Prostate gland (tissue), 2 donors: ENCODE measurements at regions not wholly inside any gene's neighbourhood (a gene's known extent, or its start where the extent isn't known, plus 50 kb on each side); places are given as distances from the start of the nearest gene placed in this dataset.

Source experiments
- POLR2A ChIP-seq: fragments of 450-650 bp; IDR thresholded peaks from one replicate; pipeline ENCODE4 v1.6.1; 2016; ENCODE audit warnings: antibody characterized with exemption, mild to moderate bottlenecking
- POLR2AphosphoS5 ChIP-seq: sonication (generic); formaldehyde crosslinking; IDR thresholded peaks from one replicate; pipeline ENCODE4 v1.6.1; 2017; ENCODE audit warnings: antibody characterized with exemption
- TF ChIP-seq, protein P1 (sequence below), 4 experiments: fragments of 200-600 bp in 2 of 4; fragments of 450-650 bp in 2 of 4; sonication (generic) in 2 of 4; IDR thresholded peaks; 1 replicate in 3 of 4; 2 replicates in 1 of 4; pipeline ENCODE4 v1.5.1; 2016 to 2019; ENCODE audit warnings: antibody characterized with exemption in 4 of 4, mild to moderate bottlenecking in 2 of 4, moderate library complexity in 2 of 4

DNA sequence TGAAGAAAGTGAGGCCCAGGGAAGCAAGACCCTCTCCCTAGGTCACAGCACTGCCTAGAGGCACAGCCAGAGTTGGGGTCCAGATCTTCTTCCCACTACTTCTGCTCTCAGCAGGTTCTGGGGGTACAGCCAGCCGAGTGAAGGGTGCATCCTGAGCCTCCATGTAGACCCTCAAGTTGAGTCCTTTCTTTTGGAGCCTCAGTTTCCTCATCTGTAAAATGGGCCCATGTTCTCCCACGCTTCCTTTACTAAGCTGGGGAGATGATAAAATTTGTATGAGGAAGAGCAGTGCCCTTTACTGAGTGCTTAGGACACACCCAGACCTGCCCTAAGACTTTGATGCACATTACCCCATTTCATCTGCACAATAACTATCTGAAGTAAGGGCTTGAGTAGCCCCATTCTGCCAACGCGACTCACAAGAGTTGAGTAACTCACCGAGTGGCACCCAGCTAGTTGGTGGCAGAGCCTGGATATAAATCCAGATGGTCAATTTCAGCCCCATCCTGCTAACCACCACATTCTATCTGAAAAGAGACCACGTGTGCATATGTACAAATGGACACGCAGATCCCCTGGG, 64.3 kb upstream of the GGTA1 start:
- TF ChIP-seq, protein P1, sequence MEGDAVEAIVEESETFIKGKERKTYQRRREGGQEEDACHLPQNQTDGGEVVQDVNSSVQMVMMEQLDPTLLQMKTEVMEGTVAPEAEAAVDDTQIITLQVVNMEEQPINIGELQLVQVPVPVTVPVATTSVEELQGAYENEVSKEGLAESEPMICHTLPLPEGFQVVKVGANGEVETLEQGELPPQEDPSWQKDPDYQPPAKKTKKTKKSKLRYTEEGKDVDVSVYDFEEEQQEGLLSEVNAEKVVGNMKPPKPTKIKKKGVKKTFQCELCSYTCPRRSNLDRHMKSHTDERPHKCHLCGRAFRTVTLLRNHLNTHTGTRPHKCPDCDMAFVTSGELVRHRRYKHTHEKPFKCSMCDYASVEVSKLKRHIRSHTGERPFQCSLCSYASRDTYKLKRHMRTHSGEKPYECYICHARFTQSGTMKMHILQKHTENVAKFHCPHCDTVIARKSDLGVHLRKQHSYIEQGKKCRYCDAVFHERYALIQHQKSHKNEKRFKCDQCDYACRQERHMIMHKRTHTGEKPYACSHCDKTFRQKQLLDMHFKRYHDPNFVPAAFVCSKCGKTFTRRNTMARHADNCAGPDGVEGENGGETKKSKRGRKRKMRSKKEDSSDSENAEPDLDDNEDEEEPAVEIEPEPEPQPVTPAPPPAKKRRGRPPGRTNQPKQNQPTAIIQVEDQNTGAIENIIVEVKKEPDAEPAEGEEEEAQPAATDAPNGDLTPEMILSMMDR (IDR thresholded peaks at IDR 0.05), result no peak
- TF ChIP-seq POLR2A (no peak), POLR2AphosphoS5 (no peak)
